Fibroblast of skin of scalp (primary cell): ENCODE measurements at regions not wholly inside any gene's neighbourhood (a gene's known extent, or its start where the extent isn't known, plus 50 kb on each side); places are given as distances from the start of the nearest gene placed in this dataset.
A peak's percentile ranks its signal among the peaks of the same experiment; 100 is the strongest.

Experiments
- DNase-seq: peaks from one replicate; pipeline ENCODE4 v3.0.0-alpha.2; 2013

GRCh38 chr7:17523813-17524739 lies 225.6 kb downstream of the AHR start:
- peak; percentile 42 for DNase-seq

- DNase-seq, result peak; percentile 93
Measured at GRCh38 chr7:17524746-17525145, 226.3 kb downstream of the AHR start.

- DNase-seq, result peak; percentile 50
Measured at GRCh38 chr7:17526621-17527020, 228.2 kb downstream of the AHR start.

- DNase-seq, result no peak
Measured at GRCh38 chr7:17528636-17529035, 230.2 kb downstream of the AHR start.

DNA sequence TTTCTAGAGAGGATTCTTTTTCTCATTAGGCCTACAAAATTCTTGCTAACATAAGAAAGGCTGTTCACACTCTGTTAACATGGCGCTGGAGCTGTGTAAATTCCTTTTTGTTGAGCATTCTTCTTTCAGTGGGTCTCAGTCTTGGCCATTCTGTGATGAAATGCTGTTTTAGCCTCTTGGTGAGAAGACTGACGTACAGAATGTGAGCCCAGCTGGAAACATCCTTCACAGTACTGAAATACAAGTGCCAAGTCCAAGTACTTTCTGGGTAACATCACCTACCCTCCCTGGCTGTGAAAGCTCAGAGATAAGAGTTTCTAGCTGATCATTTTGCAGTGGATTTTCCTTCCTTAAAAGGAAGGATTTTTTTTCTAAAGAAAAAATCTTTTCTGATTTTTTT lies 231.8 kb downstream of the AHR start:
- peak; percentile 97 for DNase-seq

- DNase-seq, result peak; percentile 42
Measured at GRCh38 chr7:17530741-17531421, 232.4 kb downstream of the AHR start.

DNA sequence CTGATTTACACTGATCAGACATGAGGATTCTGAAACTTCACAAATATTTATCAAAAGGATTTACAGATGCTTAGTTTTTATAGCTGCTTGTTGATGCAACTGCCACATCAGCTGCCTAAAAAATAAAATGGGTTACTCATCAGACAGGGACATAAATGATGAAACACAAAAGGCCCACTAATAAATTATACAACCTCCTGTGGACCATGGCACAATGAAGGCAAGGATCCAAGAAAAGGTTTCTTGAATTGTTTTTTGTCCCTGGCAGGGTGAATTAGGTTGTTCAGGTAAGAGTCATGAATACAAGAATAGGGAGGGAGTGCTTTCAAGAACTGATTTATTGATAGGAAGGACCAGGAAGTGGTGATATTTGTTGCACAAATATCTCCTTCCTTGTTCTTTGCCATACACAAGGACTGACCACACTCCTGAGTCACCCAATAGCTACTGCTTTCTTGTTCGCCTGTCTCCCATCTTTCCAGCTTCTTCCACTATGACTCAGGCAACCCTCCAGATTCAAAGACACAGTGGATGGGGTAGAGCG lies 234.5 kb downstream of the AHR start:
- DNase-seq, result peak; percentile 91

DNA sequence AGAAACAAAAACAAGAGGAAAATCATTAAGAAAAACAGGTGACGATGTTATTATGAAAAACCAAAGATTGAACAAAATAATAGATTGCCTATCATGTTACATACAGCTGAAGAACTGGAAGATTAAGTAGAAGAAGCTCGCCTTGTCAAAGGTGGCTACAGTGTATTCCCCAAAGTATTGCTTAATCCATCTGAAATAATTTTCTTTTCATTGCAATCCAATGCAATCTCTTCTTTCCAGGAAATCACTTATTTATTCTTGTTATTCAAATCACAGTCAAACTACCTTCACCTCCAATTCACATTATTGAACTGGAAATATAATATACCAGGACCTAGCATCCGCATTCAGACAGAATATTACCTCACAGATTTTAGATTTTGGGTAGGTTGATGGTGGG lies 235.9 kb downstream of the AHR start:
- DNase-seq, result no peak

DNA sequence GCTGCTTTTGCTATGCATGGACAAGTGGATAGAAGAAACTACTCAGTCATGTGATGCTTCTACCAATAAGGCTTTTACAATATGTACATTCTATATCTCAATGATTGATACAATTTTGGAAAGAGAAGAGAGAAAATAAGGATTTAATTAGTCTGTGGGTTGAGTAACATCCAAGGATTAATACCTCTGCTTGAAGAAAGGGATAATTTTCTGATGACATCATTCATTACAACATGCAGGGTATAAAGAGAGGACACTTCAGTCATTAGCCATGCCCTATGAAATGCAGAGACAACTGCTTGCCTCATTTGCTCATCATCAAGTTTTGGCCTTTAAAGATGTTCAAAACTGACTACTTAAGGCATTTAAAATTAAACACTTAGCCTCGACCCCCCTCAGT lies 237.3 kb downstream of the AHR start:
- DNase-seq, result peak; percentile 82

DNA sequence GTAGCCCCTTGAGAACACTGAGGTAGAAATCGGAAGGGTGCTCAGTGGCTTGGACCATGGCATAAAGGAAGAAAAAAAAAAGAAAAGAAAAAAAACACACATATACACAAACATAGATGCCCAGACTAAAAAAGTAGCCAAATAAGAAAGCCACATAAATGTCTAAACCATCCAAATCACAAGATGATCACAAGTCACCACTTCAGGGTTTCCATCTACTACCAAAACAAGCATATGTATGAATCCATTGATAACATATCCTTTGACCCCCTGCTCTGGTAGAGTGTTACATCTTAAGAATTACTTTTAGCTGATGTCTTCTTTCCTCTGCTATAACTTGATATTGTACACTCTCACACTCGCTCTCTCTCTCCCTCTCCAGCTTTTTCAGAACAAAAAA lies 245.9 kb downstream of the AHR start:
- no peak for DNase-seq

DNA sequence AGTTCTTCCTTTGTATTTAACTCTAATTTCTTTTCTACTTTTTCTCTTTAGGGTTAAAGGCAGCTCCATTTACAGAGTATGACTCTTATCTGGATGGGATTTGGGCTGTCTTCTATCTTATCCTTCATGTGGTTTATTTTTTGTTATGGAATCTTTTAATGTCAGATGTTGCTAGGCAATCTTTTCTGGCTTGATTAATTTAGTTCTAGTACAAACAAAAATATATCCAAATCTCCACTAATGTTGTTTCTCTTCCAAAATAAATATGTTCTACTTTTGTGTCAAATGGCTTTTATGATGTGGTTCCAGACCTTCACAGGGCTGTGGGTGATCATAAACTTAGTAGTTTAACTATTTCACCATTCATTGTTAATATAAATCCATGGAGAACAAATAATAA lies 246.9 kb downstream of the AHR start:
- DNase-seq, result no peak

DNA sequence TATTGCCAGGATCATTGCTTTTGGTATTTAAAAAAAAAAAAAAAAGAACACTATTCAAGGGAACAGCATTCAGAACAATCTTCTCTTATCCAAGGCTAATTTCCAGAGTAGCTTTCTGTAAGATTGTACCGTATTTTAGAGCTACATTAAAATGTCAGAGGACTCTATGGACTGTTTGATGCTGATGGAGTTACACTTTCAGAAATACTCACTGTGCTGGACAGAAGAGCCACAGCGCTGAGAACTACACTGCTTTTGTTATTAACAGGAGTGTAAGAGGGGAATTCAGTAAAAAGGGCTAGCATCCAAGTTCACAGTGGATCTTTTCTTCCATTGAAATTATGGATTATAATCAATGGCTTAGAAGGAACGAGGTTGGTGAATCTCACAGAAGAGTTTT lies 247.7 kb downstream of the AHR start:
- no peak for DNase-seq

DNA sequence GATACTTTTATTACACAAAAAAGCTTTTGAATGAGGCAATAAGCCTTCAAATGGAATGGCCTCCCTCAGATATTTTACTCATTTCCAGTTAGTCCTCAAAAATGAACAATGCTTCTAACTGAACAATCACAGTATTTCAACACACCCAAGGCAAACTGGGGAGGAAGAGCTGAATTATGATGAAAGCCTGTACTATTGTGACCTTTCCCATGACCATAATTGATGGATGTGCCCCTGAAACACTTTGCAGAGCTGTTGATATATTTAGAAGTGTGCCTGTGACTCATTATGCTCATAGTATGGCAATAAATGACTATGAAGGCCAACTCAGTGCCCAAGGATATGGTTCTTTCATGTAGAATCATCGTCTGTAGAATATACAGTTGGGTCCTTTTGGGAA lies 248.1 kb downstream of the AHR start:
- DNase-seq, result peak; percentile 45

DNA sequence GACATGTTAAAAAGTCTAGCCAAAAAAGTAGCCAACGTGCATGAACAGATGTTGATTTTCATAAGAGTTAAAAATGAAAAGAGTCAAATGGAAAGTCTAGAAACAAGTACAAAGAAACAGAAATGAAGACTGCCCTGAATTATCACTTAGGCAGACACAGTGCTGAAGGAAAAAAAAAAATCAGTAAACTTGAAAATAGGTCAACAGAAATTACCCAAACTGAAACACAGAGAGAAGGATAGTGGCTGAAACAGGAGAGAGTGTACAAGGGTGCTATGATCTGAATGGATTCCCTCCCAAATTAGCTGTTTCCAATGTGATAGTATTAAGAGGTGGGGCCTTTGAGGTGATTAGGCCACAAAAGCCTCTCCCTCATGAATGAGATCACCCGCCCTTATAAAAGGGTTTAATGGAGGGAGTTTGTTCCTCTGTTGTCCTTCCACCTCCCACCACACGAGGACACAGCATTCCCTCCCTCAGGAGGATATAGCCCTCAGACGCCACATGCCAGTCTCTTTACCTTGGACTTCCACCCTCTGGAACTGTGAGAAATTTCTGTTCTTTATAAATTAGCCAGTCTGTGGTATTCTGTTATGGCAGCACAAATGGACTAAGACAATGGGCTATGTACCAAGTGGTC lies 249.7 kb downstream of the AHR start:
- no peak for DNase-seq

- no peak for DNase-seq
Measured at GRCh38 chr7:17549406-17549805, 251.0 kb downstream of the AHR start.

GRCh38 chr7:17552373-17552772 lies 253.9 kb downstream of the AHR start:
- no peak for DNase-seq

GRCh38 chr7:17552952-17553351 lies 254.5 kb downstream of the AHR start:
- DNase-seq, result peak; percentile 66

DNA sequence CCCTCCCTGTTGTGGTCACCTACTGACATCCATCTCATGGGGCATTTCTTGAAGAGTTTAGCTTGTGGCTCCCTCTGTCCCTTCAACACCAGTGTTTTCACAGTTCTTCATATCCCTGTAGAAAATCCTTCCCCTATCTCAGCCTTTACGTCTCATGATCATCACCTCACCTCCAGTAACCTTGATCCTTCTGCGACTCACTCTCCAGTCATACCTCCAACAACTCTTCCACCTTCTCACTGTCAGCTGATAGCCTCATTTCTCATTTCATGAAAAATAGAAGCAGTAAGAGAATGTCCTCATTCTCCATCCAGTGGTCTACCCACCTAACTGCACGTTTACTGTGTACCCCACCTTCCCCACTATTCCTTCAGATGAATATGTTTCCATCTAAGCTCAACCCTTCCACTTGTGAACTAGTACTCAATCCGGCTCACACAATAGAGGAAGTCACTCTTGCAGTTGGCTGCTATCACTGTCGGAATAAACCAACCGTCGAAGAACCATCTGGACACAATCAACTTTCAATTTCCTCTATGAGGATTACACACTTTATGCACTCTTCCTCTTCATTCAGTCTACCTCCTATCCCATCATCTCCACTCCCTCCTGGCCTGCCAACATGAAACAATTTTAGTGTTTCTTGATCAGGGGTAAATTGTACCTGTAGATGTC lies 256.0 kb downstream of the AHR start:
- no peak for DNase-seq

DNA sequence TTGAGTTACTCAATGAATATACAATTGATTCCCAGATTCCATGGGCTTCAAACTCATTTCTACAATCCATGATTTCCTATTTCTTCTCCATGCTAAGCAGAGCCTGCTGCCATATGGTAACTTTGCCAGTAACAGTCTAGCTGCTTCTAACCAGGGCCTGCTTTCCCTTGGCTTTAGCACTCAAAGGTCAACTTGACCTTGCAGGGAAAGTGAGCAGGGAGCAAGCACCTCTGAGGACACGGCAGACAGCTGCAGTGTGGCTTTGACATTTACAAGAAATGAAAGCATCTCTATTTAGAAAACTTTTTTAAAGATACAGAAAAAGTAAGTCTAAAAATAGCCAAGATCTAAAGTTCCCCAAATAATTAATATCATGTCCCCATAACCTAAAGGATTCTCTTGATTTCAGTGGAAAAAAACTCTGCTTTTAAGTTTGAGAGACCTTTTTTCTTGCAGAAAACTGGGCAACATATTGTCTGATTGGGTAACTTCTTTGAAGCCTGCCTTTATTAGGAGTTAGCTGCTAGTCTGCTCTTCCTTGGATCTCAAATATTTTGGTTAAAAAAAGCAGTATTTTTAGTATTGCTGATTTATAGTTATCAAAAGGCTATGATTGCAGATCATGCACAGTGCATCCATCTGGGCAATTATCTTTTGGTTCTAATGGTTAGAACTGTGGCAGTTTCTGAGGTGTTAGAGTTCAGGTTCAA lies 257.9 kb downstream of the AHR start:
- no peak for DNase-seq

DNA sequence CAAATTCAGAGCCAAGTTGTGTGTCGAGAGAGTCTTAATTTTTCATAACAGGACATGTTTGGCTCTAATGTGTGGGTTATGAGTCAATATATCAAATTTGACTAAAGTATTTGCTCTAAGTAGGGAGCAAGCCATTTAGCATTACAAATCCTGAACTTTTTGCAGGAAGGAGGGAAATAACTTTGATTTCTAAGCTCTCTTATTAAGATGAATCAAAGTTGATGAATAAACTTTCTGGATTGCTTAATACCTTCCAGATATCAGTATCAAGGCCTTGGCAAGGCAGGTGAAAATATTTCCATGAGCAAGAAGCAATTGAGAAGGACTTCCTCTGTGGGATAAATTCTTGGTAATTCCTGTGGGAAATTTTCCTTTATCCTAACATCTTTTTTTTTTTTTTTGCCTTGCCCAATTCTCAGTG lies 258.8 kb downstream of the AHR start:
- DNase-seq, result peak; percentile 27

- no peak for DNase-seq
Measured at GRCh38 chr7:17558135-17558534, 259.7 kb downstream of the AHR start.
